Upper lobe of right lung (tissue), 1 donor: ENCODE measurements at regions not wholly inside any gene's neighbourhood (a gene's known extent, or its start where the extent isn't known, plus 50 kb on each side); places are given as distances from the start of the nearest gene placed in this dataset.

Source experiments
- ATAC-seq: fragments of 200-7000 bp; cut with Tn5 transposase; one replicate; pipeline ENCODE4 v1.9.1; 2020; ENCODE audit warnings: mild to moderate bottlenecking, moderate library complexity
- DNase-seq: peaks from one replicate; pipeline ENCODE4 v3.0.0-alpha.2; 2020
- H3K27ac ChIP-seq: fragments of 200-600 bp; one replicate; pipeline ENCODE4 v1.8.0; 2022
- H3K27me3 ChIP-seq: fragments of 200-600 bp; one replicate; pipeline ENCODE4 v1.8.0; 2022; ENCODE audit warnings: mild to moderate bottlenecking
- H3K36me3 ChIP-seq: fragments of 200-600 bp; one replicate; pipeline ENCODE4 v1.8.0; 2022
- H3K4me1 ChIP-seq: fragments of 200-600 bp; one replicate; pipeline ENCODE4 v1.8.0; 2022
- H3K4me3 ChIP-seq: fragments of 200-600 bp; one replicate; pipeline ENCODE4 v1.8.0; 2022; ENCODE audit warnings: mild to moderate bottlenecking
- H3K9me3 ChIP-seq: fragments of 200-600 bp; one replicate; pipeline ENCODE4 v1.8.0; 2022
- intact Hi-C: fragments of 100-400 bp; cut with DNase I; formaldehyde crosslinking; loops from one replicate; pipeline ENCODE4 v1.11.0; 2022
- TF ChIP-seq, protein P1 (sequence below): fragments of 200-600 bp; IDR thresholded peaks from one replicate; pipeline ENCODE4 v1.8.0; 2022; ENCODE audit warnings: antibody characterized with exemption
- donor health status: DM: no; HTN: yes; CAD: no; lungs with severe emphysema.

DNA sequence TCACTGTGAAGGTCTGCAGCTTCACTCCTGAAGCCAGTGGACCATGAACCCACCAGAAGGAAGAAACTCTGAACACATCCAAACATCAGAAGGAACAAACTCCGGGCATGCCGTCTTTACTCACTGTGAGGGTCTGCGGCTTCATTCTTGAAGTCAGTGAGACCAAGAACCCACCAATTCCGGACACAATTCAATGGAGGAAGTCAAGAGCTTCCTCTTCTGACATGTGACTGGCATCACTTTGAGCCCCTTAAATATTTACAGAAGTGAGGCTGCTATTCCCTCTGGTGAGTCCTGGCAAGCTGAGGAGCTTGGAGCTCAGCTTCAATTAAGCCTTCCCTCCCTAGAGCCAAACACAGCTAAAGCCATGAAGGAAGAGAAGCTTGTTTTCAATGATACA lies 103.5 kb upstream of the SRD5A3 start:
- TF ChIP-seq, protein P1, sequence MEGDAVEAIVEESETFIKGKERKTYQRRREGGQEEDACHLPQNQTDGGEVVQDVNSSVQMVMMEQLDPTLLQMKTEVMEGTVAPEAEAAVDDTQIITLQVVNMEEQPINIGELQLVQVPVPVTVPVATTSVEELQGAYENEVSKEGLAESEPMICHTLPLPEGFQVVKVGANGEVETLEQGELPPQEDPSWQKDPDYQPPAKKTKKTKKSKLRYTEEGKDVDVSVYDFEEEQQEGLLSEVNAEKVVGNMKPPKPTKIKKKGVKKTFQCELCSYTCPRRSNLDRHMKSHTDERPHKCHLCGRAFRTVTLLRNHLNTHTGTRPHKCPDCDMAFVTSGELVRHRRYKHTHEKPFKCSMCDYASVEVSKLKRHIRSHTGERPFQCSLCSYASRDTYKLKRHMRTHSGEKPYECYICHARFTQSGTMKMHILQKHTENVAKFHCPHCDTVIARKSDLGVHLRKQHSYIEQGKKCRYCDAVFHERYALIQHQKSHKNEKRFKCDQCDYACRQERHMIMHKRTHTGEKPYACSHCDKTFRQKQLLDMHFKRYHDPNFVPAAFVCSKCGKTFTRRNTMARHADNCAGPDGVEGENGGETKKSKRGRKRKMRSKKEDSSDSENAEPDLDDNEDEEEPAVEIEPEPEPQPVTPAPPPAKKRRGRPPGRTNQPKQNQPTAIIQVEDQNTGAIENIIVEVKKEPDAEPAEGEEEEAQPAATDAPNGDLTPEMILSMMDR = no peak
- no peak overlapping the region for H3K27ac ChIP-seq
- DNase-seq (no peak), ATAC-seq (no peak)
- H3K27me3 ChIP-seq = no peaks in the 10 kb centered on the region
- H3K4me1 ChIP-seq = no peaks in the 10 kb centered on the region
- intact Hi-C loops = no loop called here
- H3K9me3 ChIP-seq = peaks cover 15% of the 10 kb centered on the region
- no peaks in the 10 kb centered on the region for H3K36me3 ChIP-seq
- H3K4me3 ChIP-seq = no peak overlapping the region

DNA sequence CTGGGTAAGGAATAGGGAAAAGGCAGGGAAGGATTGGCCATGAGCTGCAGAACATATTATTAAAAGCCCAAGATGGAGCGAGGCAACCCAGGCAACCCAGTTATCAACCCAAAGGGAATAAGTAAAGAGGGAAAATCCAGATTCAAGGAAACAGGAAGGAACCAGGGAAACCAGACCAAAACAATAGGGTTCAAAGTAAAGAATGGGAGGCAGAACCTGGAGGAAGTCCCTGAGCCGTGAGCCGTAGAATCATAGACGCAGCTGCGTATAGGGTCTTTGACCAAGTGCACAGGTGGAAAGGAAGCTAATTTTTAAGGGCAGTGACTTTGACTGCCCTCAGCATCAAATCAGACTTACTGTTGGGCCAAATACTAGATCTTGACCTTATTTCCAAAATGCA lies 98.5 kb upstream of the SRD5A3 start:
- ATAC-seq (no peak), DNase-seq (no peak)
- intact Hi-C loops = no loop called here
- no peaks in the 10 kb centered on the region for H3K9me3 ChIP-seq
- no peak overlapping the region for H3K27ac ChIP-seq
- H3K4me1 ChIP-seq = no peaks in the 10 kb centered on the region
- no peaks in the 10 kb centered on the region for H3K36me3 ChIP-seq
- no peak overlapping the region for H3K4me3 ChIP-seq
- no peaks in the 10 kb centered on the region for H3K27me3 ChIP-seq
- TF ChIP-seq, protein P1 = no peak

DNA sequence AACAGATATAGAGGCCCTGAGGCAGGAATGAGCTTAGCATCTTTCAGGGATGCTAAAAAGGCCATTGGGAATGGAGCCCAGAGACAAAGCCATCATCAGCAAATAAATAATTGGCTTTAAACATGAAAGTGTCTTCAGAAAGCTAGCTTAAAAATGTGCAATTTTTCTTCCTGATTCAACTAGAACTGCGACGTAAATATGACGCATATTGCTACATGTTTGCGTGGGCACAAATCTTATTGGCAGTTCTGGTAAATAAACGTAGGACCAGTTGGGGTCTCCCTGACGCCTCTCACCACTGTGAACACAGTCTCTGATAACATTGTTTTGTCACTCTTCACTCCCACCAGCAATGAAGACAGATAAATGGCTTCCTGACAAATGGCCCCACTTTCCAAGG lies 97.3 kb upstream of the SRD5A3 start:
- Histone ChIP-seq H3K27ac (no peak overlapping the region), H3K27me3 (no peaks in the 10 kb centered on the region), H3K9me3 (no peaks in the 10 kb centered on the region), H3K36me3 (no peaks in the 10 kb centered on the region), H3K4me1 (no peaks in the 10 kb centered on the region), H3K4me3 (no peak overlapping the region)
- no peak for DNase-seq
- intact Hi-C loops = no loop called here
- TF ChIP-seq, protein P1 = no peak
- no peak for ATAC-seq

DNA sequence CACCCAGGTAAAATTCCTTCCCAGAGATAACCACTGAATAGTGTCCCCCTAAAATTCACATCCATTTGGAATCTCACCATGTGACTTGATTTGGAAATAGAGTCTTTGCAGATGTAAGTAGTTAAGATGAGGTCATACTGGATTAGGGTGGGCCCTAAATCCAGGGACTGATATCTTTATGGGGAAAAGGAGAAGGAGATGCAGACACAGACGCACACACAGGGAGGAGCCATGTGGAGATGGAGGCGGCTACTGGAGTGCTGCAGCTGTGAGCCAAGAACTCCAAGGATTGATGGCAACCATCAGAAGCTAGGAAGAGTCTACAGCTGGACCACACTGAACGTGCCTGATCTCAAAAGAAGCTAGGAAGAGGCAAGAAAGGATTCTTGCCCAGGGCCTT lies 96.6 kb upstream of the SRD5A3 start:
- Histone ChIP-seq H3K4me1 (no peaks in the 10 kb centered on the region), H3K36me3 (no peaks in the 10 kb centered on the region), H3K4me3 (no peak overlapping the region), H3K27ac (no peak overlapping the region), H3K27me3 (no peaks in the 10 kb centered on the region), H3K9me3 (no peaks in the 10 kb centered on the region)
- DNase-seq = no peak
- ATAC-seq = no peak
- intact Hi-C loops = no loop called here
- TF ChIP-seq, protein P1 = no peak

DNA sequence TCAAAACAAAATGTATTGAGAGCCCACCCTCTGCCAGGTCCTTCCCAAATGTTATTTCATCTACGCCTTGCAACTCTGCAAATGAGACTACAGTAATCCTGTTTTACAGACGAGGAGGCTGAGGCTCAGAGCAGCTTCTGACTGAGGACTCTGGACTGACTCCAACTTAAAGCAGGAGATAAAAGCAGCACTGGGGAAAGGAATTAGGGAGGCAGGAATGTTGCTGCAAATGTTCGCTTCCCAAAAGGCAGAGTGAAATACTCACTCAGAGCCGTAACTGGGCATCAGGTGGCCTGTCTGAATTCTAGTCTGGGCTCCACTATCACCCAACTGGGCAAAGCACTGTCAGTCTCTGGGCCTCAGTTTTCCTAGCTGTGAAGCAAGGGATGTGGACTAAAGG lies 94.7 kb upstream of the SRD5A3 start:
- intact Hi-C loops = no loop called here
- DNase-seq (no peak), ATAC-seq (no peak)
- Histone ChIP-seq H3K27ac (no peak overlapping the region), H3K4me3 (no peak overlapping the region), H3K9me3 (no peaks in the 10 kb centered on the region), H3K4me1 (no peaks in the 10 kb centered on the region), H3K27me3 (no peaks in the 10 kb centered on the region), H3K36me3 (no peaks in the 10 kb centered on the region)
- TF ChIP-seq, protein P1 = no peak

DNA sequence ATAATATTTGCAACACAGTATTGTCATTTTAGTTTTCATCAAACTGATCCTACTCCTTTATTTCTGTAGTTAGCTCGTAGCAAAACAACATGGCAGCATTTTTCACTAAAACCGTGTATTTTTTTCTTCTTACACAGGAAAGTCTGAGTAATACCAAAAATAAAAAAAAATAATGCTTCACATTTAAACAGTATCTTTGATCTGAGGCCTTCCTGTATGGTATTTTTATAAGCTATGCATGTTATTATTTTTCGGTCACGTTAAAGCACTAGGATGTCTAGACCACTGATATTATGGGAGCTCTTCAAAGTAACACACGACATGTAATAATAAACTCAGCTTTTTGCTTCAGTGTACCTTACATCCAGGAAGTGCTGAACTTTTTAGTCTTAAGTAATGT lies 94.1 kb upstream of the SRD5A3 start:
- no peak for DNase-seq
- Histone ChIP-seq H3K9me3 (no peaks in the 10 kb centered on the region), H3K36me3 (no peaks in the 10 kb centered on the region), H3K4me1 (no peaks in the 10 kb centered on the region), H3K4me3 (no peak overlapping the region), H3K27ac (no peak overlapping the region), H3K27me3 (no peaks in the 10 kb centered on the region)
- intact Hi-C loops = no loop called here
- TF ChIP-seq, protein P1 = no peak
- no peak for ATAC-seq
